ACC112 (cell line): ENCODE measurements at regions not wholly inside any gene's neighbourhood (a gene's known extent, or its start where the extent isn't known, plus 50 kb on each side); places are given as distances from the start of the nearest gene placed in this dataset.

Source experiments
- H2AFZ ChIP-seq: fragments of 200-600 bp; sonication (generic); one replicate; pipeline ENCODE4 v1.6.0; 2017; ENCODE audit warnings: antibody characterized with exemption, low read length; ENCODE audit not compliant: unreplicated experiment
- H3K27ac ChIP-seq: fragments of 200-600 bp; sonication (generic); 2 replicates; pipeline ENCODE4 v1.5.1; 2014; ENCODE audit warnings: low read depth, mild to moderate bottlenecking, antibody characterized with exemption, low read length, moderate library complexity
- H3K27me3 ChIP-seq: fragments of 200-600 bp; sonication (generic); 2 replicates; pipeline ENCODE4 v1.6.1; 2014; ENCODE audit warnings: mild to moderate bottlenecking, antibody characterized with exemption, low read length, moderate library complexity, mixed read lengths; ENCODE audit not compliant: insufficient read depth
- H3K36me3 ChIP-seq: fragments of 200-600 bp; sonication (generic); 2 replicates; pipeline ENCODE4 v1.6.1; 2016; ENCODE audit warnings: mild to moderate bottlenecking, antibody characterized with exemption, low read length, moderate library complexity, mixed read lengths; ENCODE audit not compliant: insufficient read depth
- H3K4me1 ChIP-seq: fragments of 200-600 bp; sonication (generic); one replicate; pipeline ENCODE4 v1.6.1; 2016; ENCODE audit warnings: low read length, mixed read lengths; ENCODE audit not compliant: insufficient read depth, unreplicated experiment, control insufficient read depth
- H3K4me3 ChIP-seq: fragments of 200-600 bp; sonication (generic); 2 replicates; pipeline ENCODE4 v1.5.1; 2014; ENCODE audit warnings: mild to moderate bottlenecking, low read depth, low read length
- H3K79me2 ChIP-seq: fragments of 200-600 bp; sonication (generic); one replicate; pipeline ENCODE4 v1.6.0; 2016; ENCODE audit warnings: low read length; ENCODE audit not compliant: control insufficient read depth, unreplicated experiment, insufficient read depth

DNA sequence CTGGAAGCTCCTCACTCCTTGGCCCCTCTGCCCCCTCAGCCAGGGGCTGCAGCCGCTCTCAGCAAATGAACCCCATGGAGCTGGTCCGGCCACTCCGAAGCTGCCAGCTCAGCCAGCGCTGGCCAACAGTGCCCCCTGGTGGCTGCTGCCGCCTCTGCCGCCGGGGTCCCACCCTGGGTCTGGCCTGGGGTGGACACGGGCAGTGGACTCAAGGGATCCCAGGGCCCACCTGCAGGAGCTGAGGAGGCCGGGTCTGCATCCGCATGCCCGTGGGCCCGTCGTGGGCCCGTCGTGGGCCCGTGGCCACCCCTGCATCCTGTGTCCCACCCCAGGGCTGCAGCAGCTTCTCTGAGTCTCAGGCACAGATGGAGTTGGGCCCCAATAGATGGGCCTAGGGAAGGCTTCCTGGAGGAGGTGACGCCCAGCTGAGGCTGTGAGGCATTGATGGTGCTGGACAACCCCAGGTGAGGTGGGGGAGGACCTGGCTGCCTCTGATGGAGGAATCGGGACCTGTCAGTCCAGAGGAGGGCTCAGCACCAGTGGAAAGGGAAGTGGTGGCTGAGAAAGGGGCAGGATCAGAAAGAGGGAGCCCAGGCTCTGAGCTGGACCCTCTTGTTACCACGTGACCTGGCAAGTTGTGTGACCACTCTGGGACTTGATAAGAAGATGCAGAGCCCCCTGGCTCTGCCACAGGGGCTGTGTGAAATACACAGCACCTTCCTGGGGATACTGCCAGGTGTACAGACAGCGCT, 522.3 kb downstream of the BRD1 start:
- H3K27me3 ChIP-seq, result no peaks in the 10 kb centered on the region
- H3K4me3 ChIP-seq, result no peak overlapping the region
- H2AFZ ChIP-seq, result no peak overlapping the region
- H3K27ac ChIP-seq, result no peak overlapping the region
- H3K79me2 ChIP-seq, result no peaks in the 10 kb centered on the region
- H3K4me1 ChIP-seq, result no peaks in the 10 kb centered on the region
- H3K36me3 ChIP-seq, result no peaks in the 10 kb centered on the region

DNA sequence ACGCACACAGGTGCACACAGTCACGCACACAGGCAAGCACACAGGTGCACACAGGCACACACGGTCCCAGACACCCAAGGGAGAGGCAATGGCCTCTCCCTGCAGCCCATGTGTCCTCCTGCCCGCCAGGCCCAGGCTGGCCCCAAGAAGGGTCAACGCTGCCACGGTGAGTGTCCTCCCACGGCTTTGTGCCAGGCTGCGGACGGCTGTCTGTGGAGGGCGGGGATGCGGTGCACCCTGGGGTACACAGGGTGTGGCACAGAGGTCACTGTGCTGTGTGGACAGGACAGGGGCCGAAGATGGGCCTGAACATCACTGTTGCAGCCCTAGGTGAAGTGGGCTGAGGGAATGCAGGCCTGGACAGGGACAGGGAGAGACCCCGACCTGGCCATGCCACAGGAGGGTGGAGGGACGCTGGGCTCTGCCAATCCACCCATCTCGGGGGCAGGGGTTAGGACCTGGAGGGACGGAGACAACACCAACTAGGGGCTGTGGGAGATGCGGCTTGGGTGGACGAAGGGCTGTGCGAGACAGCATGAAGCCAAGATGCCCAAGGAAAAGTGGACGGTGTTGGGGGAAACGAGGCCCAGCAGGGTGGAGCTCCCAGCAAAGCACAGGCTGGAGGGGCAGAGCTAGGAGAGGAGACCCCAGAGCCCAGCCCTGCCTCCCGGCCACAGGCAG, 523.8 kb downstream of the BRD1 start:
- Histone ChIP-seq H3K27ac (no peak overlapping the region), H3K79me2 (no peaks in the 10 kb centered on the region), H3K4me1 (no peaks in the 10 kb centered on the region), H3K36me3 (no peaks in the 10 kb centered on the region), H3K4me3 (no peak overlapping the region), H2AFZ (no peak overlapping the region), H3K27me3 (no peaks in the 10 kb centered on the region)

DNA sequence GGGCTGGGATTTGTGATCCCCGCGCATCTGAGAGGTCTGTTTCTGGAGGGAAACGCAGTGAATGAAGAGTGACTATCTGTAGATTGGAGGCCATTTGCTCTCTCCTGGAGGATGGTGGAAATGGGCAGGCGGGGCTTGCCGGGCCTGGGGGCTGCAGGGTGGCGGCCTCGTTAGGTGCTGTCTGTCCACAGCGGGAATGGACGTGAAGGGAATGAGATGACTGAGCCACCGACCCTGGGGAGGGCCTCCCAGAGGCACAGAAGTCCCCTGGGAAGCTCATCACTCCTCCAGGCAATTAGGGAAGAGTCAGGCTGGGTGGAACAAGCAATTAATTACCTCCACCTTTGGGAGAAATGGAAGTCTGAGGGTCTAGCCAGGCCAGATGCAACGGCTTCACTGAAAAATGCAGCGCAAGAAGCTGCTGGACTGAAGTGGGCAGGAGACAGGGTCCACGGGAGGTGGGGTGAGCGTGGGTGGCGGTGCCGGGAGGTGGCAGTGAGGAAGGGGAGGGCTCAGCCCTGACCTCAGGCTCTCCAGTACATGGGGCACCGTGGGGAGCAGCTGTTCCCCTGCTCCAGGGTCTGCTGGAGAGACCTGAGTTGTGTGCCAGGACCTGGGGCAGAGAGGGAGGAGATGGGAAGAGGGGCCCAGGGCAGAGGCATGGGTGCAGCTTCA, 524.5 kb downstream of the BRD1 start:
- H3K4me1 ChIP-seq, result no peaks in the 10 kb centered on the region
- no peak overlapping the region for H3K4me3 ChIP-seq
- no peaks in the 10 kb centered on the region for H3K27me3 ChIP-seq
- H3K27ac ChIP-seq, result no peak overlapping the region
- no peak overlapping the region for H2AFZ ChIP-seq
- no peaks in the 10 kb centered on the region for H3K79me2 ChIP-seq
- no peaks in the 10 kb centered on the region for H3K36me3 ChIP-seq

DNA sequence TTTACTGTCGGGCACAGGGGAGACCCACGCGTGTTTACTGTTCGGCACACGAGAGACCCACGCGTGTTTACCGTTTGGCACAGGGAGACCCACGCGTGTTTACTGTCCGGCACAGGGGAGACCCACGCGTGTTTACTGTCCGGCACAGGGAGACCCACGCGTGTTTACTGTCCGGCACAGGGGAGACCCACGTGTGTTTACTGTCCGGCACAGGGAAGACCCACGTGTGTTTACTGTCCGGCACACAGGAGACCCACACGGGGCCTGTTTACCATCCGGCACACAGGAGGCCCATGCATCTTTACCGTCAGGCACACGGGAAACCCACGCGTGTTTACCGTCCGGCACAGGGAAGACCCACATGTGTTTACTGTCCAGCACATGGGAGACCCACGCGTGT, 525.1 kb downstream of the BRD1 start:
- H3K36me3 ChIP-seq, result no peaks in the 10 kb centered on the region
- H3K27me3 ChIP-seq, result no peaks in the 10 kb centered on the region
- no peak overlapping the region for H3K27ac ChIP-seq
- no peaks in the 10 kb centered on the region for H3K79me2 ChIP-seq
- H3K4me3 ChIP-seq, result no peak overlapping the region
- no peak overlapping the region for H2AFZ ChIP-seq
- no peaks in the 10 kb centered on the region for H3K4me1 ChIP-seq

DNA sequence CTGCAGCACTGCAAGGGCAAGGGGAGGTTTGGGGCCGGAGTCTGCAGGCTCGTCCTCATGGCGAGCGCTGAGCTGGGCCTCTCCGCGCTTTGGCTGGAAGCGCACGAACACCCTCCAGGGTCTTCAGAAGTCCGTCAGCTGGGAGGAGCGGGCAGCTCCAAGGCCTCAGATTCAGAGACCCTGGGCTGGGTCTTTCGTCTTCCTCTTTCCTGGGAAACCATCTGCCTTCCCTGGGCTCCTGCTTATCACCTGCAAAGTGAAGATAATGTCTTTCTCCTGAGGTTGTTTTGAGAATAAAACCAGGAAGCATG, 525.6 kb downstream of the BRD1 start:
- H3K4me3 ChIP-seq, result no peak overlapping the region
- no peaks in the 10 kb centered on the region for H3K4me1 ChIP-seq
- no peak overlapping the region for H3K27ac ChIP-seq
- no peaks in the 10 kb centered on the region for H3K36me3 ChIP-seq
- H3K27me3 ChIP-seq, result no peaks in the 10 kb centered on the region
- H2AFZ ChIP-seq, result no peak overlapping the region
- H3K79me2 ChIP-seq, result no peaks in the 10 kb centered on the region

DNA sequence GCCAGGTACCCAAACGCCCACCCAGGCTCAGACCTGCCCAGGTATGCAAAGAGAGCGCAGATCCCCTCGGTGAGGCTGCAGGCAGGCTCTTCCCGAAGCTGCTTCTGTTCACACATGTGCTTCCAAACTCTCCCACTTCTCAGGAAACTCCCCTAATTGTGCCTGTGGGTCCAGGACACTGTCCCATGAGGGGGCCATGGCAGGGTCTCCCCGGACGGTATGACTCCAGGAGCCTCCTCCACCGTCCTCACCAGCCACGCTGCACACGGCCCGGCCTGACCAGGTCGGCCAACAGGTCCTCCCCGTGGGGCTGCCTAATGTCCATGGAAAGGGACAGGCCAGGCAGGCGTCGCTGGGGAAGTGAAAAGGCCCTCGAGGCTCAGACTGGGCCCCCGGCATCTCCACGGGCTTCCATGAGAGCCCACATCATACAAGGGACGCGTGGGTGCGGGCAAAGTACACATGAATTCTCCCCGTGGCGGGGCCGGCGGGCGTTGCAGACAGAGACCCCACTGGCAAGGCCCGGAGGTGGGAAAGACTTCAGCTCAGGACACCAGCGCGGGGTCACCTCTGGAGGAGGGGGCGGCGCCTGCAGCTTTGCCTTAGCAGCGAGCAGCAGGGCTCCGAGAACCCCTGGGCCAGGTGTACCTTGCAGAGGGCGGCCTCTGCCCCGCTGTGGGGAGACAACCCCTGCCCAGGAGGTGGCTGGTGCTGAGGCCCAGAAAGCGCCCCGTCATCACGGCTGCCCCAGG, 526.1 kb downstream of the BRD1 start:
- H3K36me3 ChIP-seq, result no peaks in the 10 kb centered on the region
- no peak overlapping the region for H3K4me3 ChIP-seq
- H3K27me3 ChIP-seq, result no peaks in the 10 kb centered on the region
- no peaks in the 10 kb centered on the region for H3K4me1 ChIP-seq
- H3K27ac ChIP-seq, result no peak overlapping the region
- no peaks in the 10 kb centered on the region for H3K79me2 ChIP-seq
- no peak overlapping the region for H2AFZ ChIP-seq

DNA sequence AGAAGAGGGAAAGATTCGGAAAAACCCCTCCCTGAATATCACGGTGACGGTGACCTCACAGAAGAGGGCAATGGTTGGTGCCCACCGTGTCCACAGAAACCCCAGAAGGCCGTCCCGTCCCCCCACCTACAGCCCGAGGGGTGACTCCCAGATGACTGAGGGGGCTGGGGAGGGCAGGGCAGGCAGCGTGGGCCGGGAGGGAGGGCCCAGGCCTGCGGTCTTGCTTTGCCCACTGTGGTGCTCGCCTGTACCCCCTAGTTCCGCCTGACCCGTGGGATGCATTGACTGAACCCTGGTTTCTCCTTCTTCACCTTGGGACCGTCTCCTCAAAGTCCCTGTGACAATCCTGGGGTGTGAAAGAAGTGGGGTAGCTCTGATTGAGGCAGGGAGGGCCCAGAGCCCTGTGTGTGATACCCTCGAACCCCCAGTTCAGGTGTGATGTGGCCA, 526.7 kb downstream of the BRD1 start:
- no peak overlapping the region for H3K27ac ChIP-seq
- no peaks in the 10 kb centered on the region for H3K4me1 ChIP-seq
- no peaks in the 10 kb centered on the region for H3K79me2 ChIP-seq
- H3K4me3 ChIP-seq, result no peak overlapping the region
- H2AFZ ChIP-seq, result no peak overlapping the region
- H3K27me3 ChIP-seq, result no peaks in the 10 kb centered on the region
- H3K36me3 ChIP-seq, result no peaks in the 10 kb centered on the region

DNA sequence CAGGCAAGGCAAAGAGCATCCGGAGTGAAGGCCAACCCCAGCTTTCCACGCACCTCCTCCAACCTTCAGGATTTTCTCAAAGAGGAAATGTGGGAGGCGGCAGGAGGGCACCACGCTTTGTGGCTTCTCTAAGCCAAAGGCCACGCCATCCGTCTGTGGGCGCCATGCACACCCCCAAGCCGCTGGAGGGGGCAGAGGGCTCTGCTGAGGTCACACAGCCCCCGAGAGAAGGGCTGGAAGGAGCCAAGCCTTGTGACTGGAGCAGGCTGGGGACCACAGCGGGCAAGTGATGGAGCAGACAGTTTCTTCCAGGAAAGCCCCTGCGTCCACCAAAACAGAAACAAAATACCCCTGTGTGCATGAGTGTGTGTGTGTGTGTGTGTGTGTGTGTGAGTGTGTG, 527.4 kb downstream of the BRD1 start:
- Histone ChIP-seq H3K4me1 (no peaks in the 10 kb centered on the region), H3K4me3 (no peak overlapping the region), H3K36me3 (no peaks in the 10 kb centered on the region), H3K79me2 (no peaks in the 10 kb centered on the region), H2AFZ (no peak overlapping the region), H3K27me3 (no peaks in the 10 kb centered on the region), H3K27ac (no peak overlapping the region)

DNA sequence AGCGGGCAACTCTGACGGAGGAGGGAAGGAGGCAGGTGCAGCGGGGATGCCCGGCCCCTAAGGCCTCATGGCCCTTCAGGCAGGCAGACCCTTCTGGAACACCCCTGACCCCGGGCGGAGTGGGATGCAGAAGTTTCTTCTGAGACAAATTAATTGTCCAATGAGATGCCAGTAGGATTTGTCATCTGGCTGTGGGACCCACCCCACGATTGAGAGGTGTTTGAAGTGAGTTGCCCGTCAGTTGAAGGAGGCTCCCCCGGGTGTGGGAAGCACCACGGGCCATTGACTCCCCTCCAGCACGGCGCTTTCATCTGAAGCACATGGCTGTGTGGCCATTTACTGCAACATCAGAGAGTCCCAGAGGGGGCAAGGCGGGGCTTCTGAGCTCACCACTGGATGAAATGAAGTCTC, 527.8 kb downstream of the BRD1 start:
- Histone ChIP-seq H3K4me3 (no peak overlapping the region), H3K27me3 (no peaks in the 10 kb centered on the region), H2AFZ (no peak overlapping the region), H3K4me1 (no peaks in the 10 kb centered on the region), H3K79me2 (no peaks in the 10 kb centered on the region), H3K36me3 (no peaks in the 10 kb centered on the region), H3K27ac (no peak overlapping the region)

DNA sequence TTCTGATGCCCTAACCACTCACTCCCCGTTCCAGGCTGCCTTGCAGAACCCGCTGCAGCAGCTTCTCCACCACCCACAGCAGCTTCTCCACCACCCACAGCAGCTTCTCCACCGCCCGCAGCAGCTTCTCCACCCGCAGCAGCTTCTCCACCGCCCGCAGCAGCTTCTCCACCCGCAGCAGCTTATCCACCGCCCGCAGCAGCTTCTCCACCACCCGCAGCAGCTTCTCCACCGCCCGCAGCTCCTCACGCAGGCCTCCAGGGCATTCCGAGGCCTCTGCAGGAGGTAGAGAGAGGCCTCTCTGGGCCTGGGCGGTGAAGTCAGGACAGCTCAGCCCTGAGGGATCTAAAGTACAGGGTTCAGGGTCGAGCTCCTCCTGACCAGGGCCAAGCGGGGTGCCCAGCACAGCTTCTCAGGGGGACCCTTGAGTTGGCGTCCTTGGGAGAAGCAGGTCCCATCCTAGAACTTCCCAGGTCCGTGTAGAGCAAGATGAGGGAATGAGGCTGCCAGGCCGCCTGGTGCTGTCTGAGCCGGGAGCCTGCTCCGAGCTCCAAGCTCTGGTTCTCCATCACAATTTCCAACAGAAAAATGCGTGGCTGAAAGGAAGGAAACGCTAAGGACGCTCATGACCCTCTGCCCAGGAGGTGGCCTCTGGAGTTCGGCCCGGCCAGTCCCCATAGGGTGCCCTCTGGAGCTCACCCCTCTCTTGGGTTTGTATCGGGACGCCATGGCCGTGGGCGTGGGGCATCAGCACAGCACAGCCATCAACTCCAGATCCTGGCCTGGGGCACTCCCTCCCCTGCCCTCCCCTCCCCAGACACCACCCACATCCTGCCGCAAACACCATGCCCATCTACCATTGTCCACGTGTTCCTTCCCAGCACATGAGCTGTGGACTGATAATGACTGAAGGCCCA, 528.6 kb downstream of the BRD1 start:
- no peak overlapping the region for H3K27ac ChIP-seq
- no peaks in the 10 kb centered on the region for H3K79me2 ChIP-seq
- no peaks in the 10 kb centered on the region for H3K4me1 ChIP-seq
- no peaks in the 10 kb centered on the region for H3K36me3 ChIP-seq
- H3K27me3 ChIP-seq, result no peaks in the 10 kb centered on the region
- no peak overlapping the region for H2AFZ ChIP-seq
- H3K4me3 ChIP-seq, result no peak overlapping the region
